ENCODE measurements at regions not wholly inside any gene's neighbourhood (a gene's known extent, or its start where the extent isn't known, plus 50 kb on each side); places are given as distances from the start of the nearest gene placed in this dataset.

- H3K4me3 ChIP-seq (ENCODE audit: low read length in 3 of 3): no peak overlapping the region
- no peaks in the 10 kb centered on the region for H3K4me1 ChIP-seq (ENCODE audit: control insufficient read depth in 2 of 3, insufficient read depth in 2 of 3, low read depth in 1 of 3, low read length in 3 of 3)
- no peak for TF ChIP-seq CTCF (IDR thresholded peaks at IDR 0.05; ENCODE audit: borderline replicate concordance, extremely low read depth, insufficient read depth)
- no peaks in the 10 kb centered on the region for H3K36me3 ChIP-seq (ENCODE audit: control insufficient read depth in 2 of 3, insufficient read depth in 3 of 3, low read length in 3 of 3)
- no peak for DNase-seq
- intact Hi-C loops (cut with DNase I): no loop called here
- H3K27me3 ChIP-seq (ENCODE audit: control insufficient read depth, insufficient read depth, low read length): no peaks in the 10 kb centered on the region
- FAIRE-seq: no peak
- H3K9ac ChIP-seq (ENCODE audit: low read length in 3 of 3): no peak overlapping the region
- H3K9me3 ChIP-seq (ENCODE audit: control insufficient read depth in 2 of 3, insufficient read depth in 1 of 3, low read length in 3 of 3): no peaks in the 10 kb centered on the region
- no peak overlapping the region for H3K27ac ChIP-seq (ENCODE audit: low read depth in 2 of 2, low read length in 2 of 2)
These were observed 1246.0 kb upstream of the ACVR2A start for GRCh38 chr2:146598791-146599190.

GRCh38 chr2:146597291-146597690 lies 1247.5 kb upstream of the ACVR2A start:
- no peak for TF ChIP-seq CTCF (IDR thresholded peaks at IDR 0.05; ENCODE audit: borderline replicate concordance, extremely low read depth, insufficient read depth)
- Histone ChIP-seq H3K9me3 (ENCODE audit: control insufficient read depth in 2 of 3, insufficient read depth in 1 of 3, low read length in 3 of 3) (no peaks in the 10 kb centered on the region), H3K36me3 (ENCODE audit: control insufficient read depth in 2 of 3, insufficient read depth in 3 of 3, low read length in 3 of 3) (no peaks in the 10 kb centered on the region), H3K9ac (ENCODE audit: low read length in 3 of 3) (no peak overlapping the region), H3K27me3 (ENCODE audit: control insufficient read depth, insufficient read depth, low read length) (no peaks in the 10 kb centered on the region), H3K4me1 (ENCODE audit: control insufficient read depth in 2 of 3, insufficient read depth in 2 of 3, low read depth in 1 of 3, low read length in 3 of 3) (no peaks in the 10 kb centered on the region), H3K4me3 (ENCODE audit: low read length in 3 of 3) (no peak overlapping the region), H3K27ac (ENCODE audit: low read depth in 2 of 2, low read length in 2 of 2) (no peak overlapping the region)
- DNase-seq (no peak), FAIRE-seq (no peak)
- intact Hi-C loops (cut with DNase I): no loop called here

GRCh38 chr2:146591908-146592307 lies 1252.9 kb upstream of the ACVR2A start:
- intact Hi-C loops (cut with DNase I): no loop called here
- FAIRE-seq: no peak

More at GRCh38 chr2:146591908-146592307, 1252.9 kb upstream of the ACVR2A start:
- H3K9me3 ChIP-seq (ENCODE audit: control insufficient read depth in 2 of 3, insufficient read depth in 1 of 3, low read length in 3 of 3): no peaks in the 10 kb centered on the region
- H3K4me1 ChIP-seq (ENCODE audit: control insufficient read depth in 2 of 3, insufficient read depth in 2 of 3, low read depth in 1 of 3, low read length in 3 of 3): no peaks in the 10 kb centered on the region
- TF ChIP-seq CTCF (IDR thresholded peaks at IDR 0.05; ENCODE audit: borderline replicate concordance, extremely low read depth, insufficient read depth): no peak
- H3K36me3 ChIP-seq (ENCODE audit: control insufficient read depth in 2 of 3, insufficient read depth in 3 of 3, low read length in 3 of 3): no peaks in the 10 kb centered on the region
- H3K9ac ChIP-seq (ENCODE audit: low read length in 3 of 3): no peak overlapping the region
- no peak overlapping the region for H3K27ac ChIP-seq (ENCODE audit: low read depth in 2 of 2, low read length in 2 of 2)
- H3K4me3 ChIP-seq (ENCODE audit: low read length in 3 of 3): no peak overlapping the region
- no peaks in the 10 kb centered on the region for H3K27me3 ChIP-seq (ENCODE audit: control insufficient read depth, insufficient read depth, low read length)
- no peak for DNase-seq

Data from kidney (tissue), 13 donors.